GM12878 (cell line): ENCODE measurements at regions not wholly inside any gene's neighbourhood (a gene's known extent, or its start where the extent isn't known, plus 50 kb on each side); places are given as distances from the start of the nearest gene placed in this dataset.

Source experiments
- ATAC-seq: fragments of 200-7000 bp; cut with Tn5 transposase; 3 replicates; pipeline ENCODE4 v1.9.1; 2020; ENCODE audit warnings: mild to moderate bottlenecking, moderate library complexity
- BruUV-seq: library from RNA; stranded (reverse); fragments of 400-500 nt; replicated peaks from 2 replicates; lab custom pipeline; 2021; lab: Mats Ljungman, UMichigan
- CTCF ChIA-PET: fragments of 300-600 bp; sonication (Branson Sonifier 250); formaldehyde crosslinking; extraction: SDS; loops from one replicate; lab custom pipeline; 2021; ENCODE audit warnings: inconsistent platforms; lab: Yijun Ruan, JAX
- POLR2A ChIA-PET: fragments of 350-600 bp; formaldehyde crosslinking; extraction: SDS; loops from one replicate; lab custom pipeline; 2021; ENCODE audit warnings: inconsistent platforms; lab: Charles Lee
- RAD21 ChIA-PET: fragments of 300-600 bp; sonication (Branson Sonifier 250); formaldehyde crosslinking; loops from one replicate; lab custom pipeline; 2023; ENCODE audit warnings: antibody characterized with exemption; ENCODE audit not compliant: unreplicated experiment; lab: Charles Lee
- SMC1A ChIA-PET: fragments of 300-600 bp; sonication (Branson Sonifier 250); formaldehyde crosslinking; loops from one replicate; lab custom pipeline; 2023; ENCODE audit not compliant: unreplicated experiment, uncharacterized antibody; lab: Charles Lee
- DNase-seq: peaks from one replicate; pipeline ENCODE4 v3.0.0-alpha.2; 2011; ENCODE audit warnings: low read depth, low spot score
- FAIRE-seq: peaks from 3 replicates; lab custom pipeline; 2011; peaks lifted over from hg19 to GRCh38; lab: Jason Lieb, UNC
- H2AFZ ChIP-seq: 2 replicates; pipeline ENCODE4 v1.6.0; 2011; ENCODE audit warnings: low read depth, low read length, control low read depth; ENCODE audit not compliant: control insufficient read depth
- H3K27ac ChIP-seq: 2 replicates; pipeline ENCODE4 v1.5.1; 2011; ENCODE audit warnings: control low read depth; ENCODE audit not compliant: control insufficient read depth, insufficient read depth
- H3K27me3 ChIP-seq, 2 experiments: replicated peaks in 1 of 2; 2 replicates each; pipeline versions ENCODE4 v1.6.0 to v1.6.1; 2011; ENCODE audit warnings: low read length in 1 of 2; ENCODE audit not compliant: control insufficient read depth in 2 of 2, insufficient read depth in 2 of 2
- H3K36me3 ChIP-seq, 2 experiments: 2 replicates each; pipeline ENCODE4 v1.5.1; 2011; ENCODE audit warnings: low read length in 1 of 2; ENCODE audit not compliant: control insufficient read depth in 2 of 2, insufficient read depth in 2 of 2
- H3K4me1 ChIP-seq: 2 replicates; pipeline ENCODE4 v1.6.1; 2011; ENCODE audit warnings: mild to moderate bottlenecking, low read length, moderate library complexity, mixed read lengths; ENCODE audit not compliant: control insufficient read depth, insufficient read depth
- H3K4me2 ChIP-seq: 2 replicates; pipeline ENCODE4 v1.6.0; 2011; ENCODE audit warnings: control low read depth; ENCODE audit not compliant: control insufficient read depth, insufficient read depth
- H3K4me3 ChIP-seq: fragments of 200-600 bp; sonication (generic); 2 replicates; pipeline ENCODE4 v1.5.1; 2016
- H3K79me2 ChIP-seq: 2 replicates; pipeline ENCODE4 v1.6.0; 2011; ENCODE audit warnings: low read length; ENCODE audit not compliant: control insufficient read depth, insufficient read depth
- H3K9ac ChIP-seq: 2 replicates; pipeline ENCODE4 v1.8.0; 2011; ENCODE audit warnings: low read length, control low read depth, mixed read lengths; ENCODE audit not compliant: control insufficient read depth, insufficient read depth
- H3K9me3 ChIP-seq: replicated peaks from 3 replicates; pipeline ENCODE4 v1.5.1; 2011; ENCODE audit warnings: mild to moderate bottlenecking, low read length; ENCODE audit not compliant: control insufficient read depth, insufficient read depth
- H4K20me1 ChIP-seq: 2 replicates; pipeline ENCODE4 v1.6.0; 2011; ENCODE audit not compliant: control insufficient read depth, insufficient read depth
- CREM ChIP-seq: IDR thresholded peaks from 2 replicates; pipeline ENCODE4 v1.6.1; 2014; ENCODE audit warnings: antibody characterized with exemption, low read depth
- FOXM1 ChIP-seq: IDR thresholded peaks from 2 replicates; pipeline ENCODE4 v1.6.1; 2012; ENCODE audit warnings: low read depth, mild to moderate bottlenecking, inconsistent platforms, low read length, moderate library complexity
- LARP7 ChIP-seq: fragments of 450-650 bp; IDR thresholded peaks from 2 replicates; pipeline ENCODE4 v1.6.1; 2017; ENCODE audit warnings: mild to moderate bottlenecking
- MXI1 ChIP-seq: fragments of 150-350 bp; IDR thresholded peaks from 2 replicates; pipeline ENCODE4 v1.6.1; 2011; ENCODE audit warnings: low read depth, mild to moderate bottlenecking, inconsistent platforms, low read length, improper control_type of control experiment
- NR2C2 ChIP-seq: IDR thresholded peaks from 2 replicates; pipeline ENCODE4 v1.6.1; 2011; ENCODE audit warnings: borderline replicate concordance, low read depth; ENCODE audit not compliant: control insufficient read depth, insufficient read length
- PAX5 ChIP-seq: IDR thresholded peaks from 2 replicates; pipeline ENCODE4 v1.6.1; 2011; ENCODE audit warnings: low read depth, low read length, borderline replicate concordance
- SPI1 ChIP-seq: IDR thresholded peaks from 2 replicates; pipeline ENCODE4 v1.6.1; 2011; ENCODE audit warnings: low read depth, mild to moderate bottlenecking, low read length, moderate library complexity, borderline replicate concordance; ENCODE audit not compliant: insufficient read depth
- STAT1 ChIP-seq: fragments of 450-650 bp; conservative IDR thresholded peaks from 2 replicates; pipeline ENCODE4 v1.6.1; 2014; ENCODE audit warnings: antibody characterized with exemption, mild to moderate bottlenecking
- SUZ12 ChIP-seq: fragments of 200-600 bp; sonication (generic); IDR thresholded peaks from one replicate; pipeline ENCODE4 v1.6.1; 2018; ENCODE audit warnings: antibody characterized with exemption, mild to moderate bottlenecking; ENCODE audit not compliant: unreplicated experiment
- TCF3 ChIP-seq: IDR thresholded peaks from 2 replicates; pipeline ENCODE4 v1.6.1; 2012; ENCODE audit warnings: low read depth, mild to moderate bottlenecking, low read length, borderline replicate concordance; ENCODE audit not compliant: insufficient read depth
- ZNF217 ChIP-seq: fragments of 450-650 bp; IDR thresholded peaks from 2 replicates; pipeline ENCODE4 v1.6.1; 2017; ENCODE audit warnings: antibody characterized with exemption, mild to moderate bottlenecking
- WGBS: methylation state at CpG from one replicate; pipeline ENCODE4 v1.1.6; 2016; ENCODE audit warnings: low lambda C conversion rate; ENCODE audit not compliant: insufficient replicate concordance, insufficient coverage; ENCODE audit errors: missing lambda C conversion rate; 5-methylcytosine and 5-hydroxymethylcytosine counted together
- in situ Hi-C: fragments of 300-500 bp; cut with MboI; formaldehyde crosslinking; loops from 9 replicates; pipeline ENCODE4 v1.14.3; 2018; ENCODE audit warnings: mixed read lengths
- intact Hi-C: fragments of 100-400 bp; cut with micrococcal nuclease; formaldehyde crosslinking; loops from one replicate; pipeline ENCODE4 v1.14.2; 2022; ENCODE audit not compliant: unreplicated experiment
- TF ChIP-seq, protein P1 (sequence below), 3 experiments: IDR thresholded peaks in 2 of 3; conservative IDR thresholded peaks in 1 of 3; 2 replicates each; pipeline ENCODE4 v1.5.1; 2011; ENCODE audit warnings: low read depth in 3 of 3, low read length in 3 of 3, mild to moderate bottlenecking in 3 of 3, control low read depth in 2 of 3, moderate library complexity in 2 of 3, inconsistent platforms in 1 of 3, mixed read lengths in 1 of 3; ENCODE audit not compliant: control insufficient read depth in 2 of 3, insufficient read depth in 1 of 3; ENCODE audit errors: extremely low read depth in 1 of 3
- TF ChIP-seq, protein P2 (sequence below): IDR thresholded peaks from 2 replicates; pipeline ENCODE4 v1.6.1; 2012; ENCODE audit warnings: mild to moderate bottlenecking, low read depth, low read length
- TF ChIP-seq, protein P3 (sequence below): IDR thresholded peaks from 2 replicates; pipeline ENCODE4 v1.6.1; 2011; ENCODE audit warnings: low read depth, low read length, improper control_type of control experiment, borderline replicate concordance

DNA sequence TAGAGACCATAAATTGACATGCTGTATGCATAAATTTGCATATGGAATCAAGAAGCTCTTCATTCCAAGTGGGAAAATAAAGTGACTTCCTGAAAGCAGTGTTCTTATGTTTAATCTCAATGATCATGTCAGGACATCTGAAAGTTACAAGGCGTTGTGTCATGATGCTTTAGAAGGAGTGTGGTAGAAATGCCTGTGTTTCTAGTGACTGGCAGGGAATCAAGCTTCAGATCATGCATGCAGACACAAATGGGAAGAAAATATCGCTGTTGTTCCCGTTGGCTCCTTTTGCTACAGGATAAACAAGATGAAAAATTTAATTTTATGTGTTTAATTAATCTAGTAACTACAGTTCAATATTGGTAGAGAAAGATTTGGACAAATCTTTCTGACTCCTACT lies 298.1 kb upstream of the SYT1 start:
- TF ChIP-seq SPI1 (no peak), NR2C2 (no peak), STAT1 (no peak), CREM (no peak), TCF3 (no peak), ZNF217 (no peak), SUZ12 (no peak), PAX5 (no peak), FOXM1 (no peak), MXI1 (no peak), LARP7 (no peak)
- TF ChIP-seq, protein P1, sequence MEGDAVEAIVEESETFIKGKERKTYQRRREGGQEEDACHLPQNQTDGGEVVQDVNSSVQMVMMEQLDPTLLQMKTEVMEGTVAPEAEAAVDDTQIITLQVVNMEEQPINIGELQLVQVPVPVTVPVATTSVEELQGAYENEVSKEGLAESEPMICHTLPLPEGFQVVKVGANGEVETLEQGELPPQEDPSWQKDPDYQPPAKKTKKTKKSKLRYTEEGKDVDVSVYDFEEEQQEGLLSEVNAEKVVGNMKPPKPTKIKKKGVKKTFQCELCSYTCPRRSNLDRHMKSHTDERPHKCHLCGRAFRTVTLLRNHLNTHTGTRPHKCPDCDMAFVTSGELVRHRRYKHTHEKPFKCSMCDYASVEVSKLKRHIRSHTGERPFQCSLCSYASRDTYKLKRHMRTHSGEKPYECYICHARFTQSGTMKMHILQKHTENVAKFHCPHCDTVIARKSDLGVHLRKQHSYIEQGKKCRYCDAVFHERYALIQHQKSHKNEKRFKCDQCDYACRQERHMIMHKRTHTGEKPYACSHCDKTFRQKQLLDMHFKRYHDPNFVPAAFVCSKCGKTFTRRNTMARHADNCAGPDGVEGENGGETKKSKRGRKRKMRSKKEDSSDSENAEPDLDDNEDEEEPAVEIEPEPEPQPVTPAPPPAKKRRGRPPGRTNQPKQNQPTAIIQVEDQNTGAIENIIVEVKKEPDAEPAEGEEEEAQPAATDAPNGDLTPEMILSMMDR (IDR thresholded peaks at IDR 0.05 in 2 of 3, conservative IDR thresholded peaks at IDR 0.05 in 1 of 3; ENCODE audit: control insufficient read depth in 2 of 3, extremely low read depth in 1 of 3, insufficient read depth in 1 of 3, low read depth in 3 of 3, low read length in 3 of 3) = no peak
- TF ChIP-seq, protein P2, sequence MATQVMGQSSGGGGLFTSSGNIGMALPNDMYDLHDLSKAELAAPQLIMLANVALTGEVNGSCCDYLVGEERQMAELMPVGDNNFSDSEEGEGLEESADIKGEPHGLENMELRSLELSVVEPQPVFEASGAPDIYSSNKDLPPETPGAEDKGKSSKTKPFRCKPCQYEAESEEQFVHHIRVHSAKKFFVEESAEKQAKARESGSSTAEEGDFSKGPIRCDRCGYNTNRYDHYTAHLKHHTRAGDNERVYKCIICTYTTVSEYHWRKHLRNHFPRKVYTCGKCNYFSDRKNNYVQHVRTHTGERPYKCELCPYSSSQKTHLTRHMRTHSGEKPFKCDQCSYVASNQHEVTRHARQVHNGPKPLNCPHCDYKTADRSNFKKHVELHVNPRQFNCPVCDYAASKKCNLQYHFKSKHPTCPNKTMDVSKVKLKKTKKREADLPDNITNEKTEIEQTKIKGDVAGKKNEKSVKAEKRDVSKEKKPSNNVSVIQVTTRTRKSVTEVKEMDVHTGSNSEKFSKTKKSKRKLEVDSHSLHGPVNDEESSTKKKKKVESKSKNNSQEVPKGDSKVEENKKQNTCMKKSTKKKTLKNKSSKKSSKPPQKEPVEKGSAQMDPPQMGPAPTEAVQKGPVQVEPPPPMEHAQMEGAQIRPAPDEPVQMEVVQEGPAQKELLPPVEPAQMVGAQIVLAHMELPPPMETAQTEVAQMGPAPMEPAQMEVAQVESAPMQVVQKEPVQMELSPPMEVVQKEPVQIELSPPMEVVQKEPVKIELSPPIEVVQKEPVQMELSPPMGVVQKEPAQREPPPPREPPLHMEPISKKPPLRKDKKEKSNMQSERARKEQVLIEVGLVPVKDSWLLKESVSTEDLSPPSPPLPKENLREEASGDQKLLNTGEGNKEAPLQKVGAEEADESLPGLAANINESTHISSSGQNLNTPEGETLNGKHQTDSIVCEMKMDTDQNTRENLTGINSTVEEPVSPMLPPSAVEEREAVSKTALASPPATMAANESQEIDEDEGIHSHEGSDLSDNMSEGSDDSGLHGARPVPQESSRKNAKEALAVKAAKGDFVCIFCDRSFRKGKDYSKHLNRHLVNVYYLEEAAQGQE = no peak
- TF ChIP-seq, protein P3, sequence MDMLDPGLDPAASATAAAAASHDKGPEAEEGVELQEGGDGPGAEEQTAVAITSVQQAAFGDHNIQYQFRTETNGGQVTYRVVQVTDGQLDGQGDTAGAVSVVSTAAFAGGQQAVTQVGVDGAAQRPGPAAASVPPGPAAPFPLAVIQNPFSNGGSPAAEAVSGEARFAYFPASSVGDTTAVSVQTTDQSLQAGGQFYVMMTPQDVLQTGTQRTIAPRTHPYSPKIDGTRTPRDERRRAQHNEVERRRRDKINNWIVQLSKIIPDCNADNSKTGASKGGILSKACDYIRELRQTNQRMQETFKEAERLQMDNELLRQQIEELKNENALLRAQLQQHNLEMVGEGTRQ = no peak
- Histone ChIP-seq H2AFZ (no peak overlapping the region), H3K4me3 (no peak overlapping the region), H3K27me3 (no peaks in the 10 kb centered on the region), H3K79me2 (no peaks in the 10 kb centered on the region), H3K9me3 (no peaks in the 10 kb centered on the region), H3K4me1 (no peaks in the 10 kb centered on the region), H3K4me2 (no peak overlapping the region), H3K36me3 (no peaks in the 10 kb centered on the region), H3K9ac (no peak overlapping the region), H4K20me1 (no peaks in the 10 kb centered on the region), H3K27ac (no peak overlapping the region)
- CTCF ChIA-PET = interaction anchor here (0.6 kb wide), 1 partner anchor 19 kb away, joined by 4 read pairs; no protein-coding TSS in a partner anchor
- RAD21 ChIA-PET = interaction anchor here (1.0 kb wide), 1 partner anchor 504 kb away, joined by 3 read pairs; no protein-coding TSS in a partner anchor
- SMC1A ChIA-PET = interaction anchor here (1.2 kb wide), 1 partner anchor 10 kb away, joined by 3 read pairs; no protein-coding TSS in a partner anchor
- ATAC-seq = no peak
- in situ Hi-C loops = no loop called here
- intact Hi-C loops = loop anchor here (10.0 kb wide), 1 partner anchor 438 kb away; no protein-coding TSS in a partner anchor
- POLR2A ChIA-PET = no interaction called here
- FAIRE-seq = no peak
- no TSS peak for BruUV-seq
- no peak for DNase-seq
- 2% methylated on average over 3 of the region's 3 CpGs for WGBS
